Uterus (tissue), 3 donors: ENCODE measurements at regions not wholly inside any gene's neighbourhood (a gene's known extent, or its start where the extent isn't known, plus 50 kb on each side); places are given as distances from the start of the nearest gene placed in this dataset.

Source experiments
- DNase-seq, 2 donors: peaks; one replicate each; pipeline ENCODE4 v3.0.0-alpha.2; 2019 to 2020
- H3K27ac ChIP-seq, 2 donors: fragments of 200-600 bp; sonication (generic); 1 replicate in 1 of 2; 2 replicates in 1 of 2; pipeline ENCODE4 v1.5.1; 2016 to 2018
- H3K27me3 ChIP-seq, 2 donors: fragments of 200-600 bp; sonication (generic); one replicate each; pipeline ENCODE4 v1.5.1; 2018 to 2019; ENCODE audit warnings: control low read depth in 1 of 2
- H3K36me3 ChIP-seq, 2 donors: fragments of 200-600 bp; sonication (generic); one replicate each; pipeline ENCODE4 v1.5.1; 2019; ENCODE audit warnings: control low read depth in 1 of 2
- H3K4me1 ChIP-seq, 2 donors: fragments of 200-600 bp; sonication (generic); one replicate each; pipeline ENCODE4 v1.5.1; 2018 to 2019; ENCODE audit warnings: control low read depth in 1 of 2
- H3K4me3 ChIP-seq, 2 donors: fragments of 200-600 bp; sonication (generic); 1 replicate in 1 of 2; 2 replicates in 1 of 2; pipeline ENCODE4 v1.5.1; 2018 to 2019; ENCODE audit warnings: mild to moderate bottlenecking in 1 of 2
- H3K9me3 ChIP-seq, 2 donors: fragments of 200-600 bp; sonication (generic); one replicate each; pipeline ENCODE4 v1.5.1; 2019; ENCODE audit warnings: control low read depth in 1 of 2
- POLR2A ChIP-seq, 2 donors: fragments of 450-650 bp; IDR thresholded peaks; one replicate each; pipeline ENCODE4 v1.6.1; 2016; ENCODE audit warnings: antibody characterized with exemption in 2 of 2, mild to moderate bottlenecking in 1 of 2, moderate library complexity in 1 of 2
- intact Hi-C: fragments of 100-400 bp; cut with DNase I; formaldehyde crosslinking; loops from one replicate; pipeline ENCODE4 v1.15.1; 2023; ENCODE audit warnings: low total_unique reads
- TF ChIP-seq, protein P1 (sequence below), 4 experiments: fragments of 200-600 bp in 2 of 4; fragments of 450-650 bp in 2 of 4; sonication (generic) in 2 of 4; IDR thresholded peaks; one replicate each; pipeline ENCODE4 v1.5.1; 2016 to 2019; ENCODE audit warnings: antibody characterized with exemption in 4 of 4, mild to moderate bottlenecking in 2 of 4, moderate library complexity in 1 of 4
- donor health status: DM: yes; HTN: yes; CAD: no.

DNA sequence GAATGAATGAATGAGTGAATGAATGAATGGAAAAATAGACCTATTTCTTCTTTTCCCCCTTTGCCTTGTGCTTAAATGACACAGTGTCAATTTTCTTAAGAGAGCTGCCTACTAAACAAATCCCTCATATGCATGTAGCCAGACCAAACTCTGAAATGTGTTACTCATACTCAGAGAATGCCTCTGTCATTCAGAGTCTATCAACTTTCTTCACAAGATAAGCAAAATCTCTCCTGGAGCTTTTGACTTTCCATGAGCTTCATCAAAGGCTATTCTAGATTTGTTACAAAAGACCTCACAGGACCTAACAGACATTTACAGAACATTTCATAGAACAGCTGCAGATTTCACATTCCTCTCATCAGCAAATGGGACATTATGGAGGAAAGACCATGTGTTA, 275.7 kb upstream of the MSX2 start:
- H3K27me3 ChIP-seq = no peaks in the 10 kb centered on the region
- intact Hi-C loops = no loop called here
- no peak overlapping the region for H3K4me3 ChIP-seq
- H3K4me1 ChIP-seq = no peaks in the 10 kb centered on the region
- no peaks in the 10 kb centered on the region for H3K9me3 ChIP-seq
- no peak for TF ChIP-seq POLR2A (IDR thresholded peaks at IDR 0.05)
- TF ChIP-seq, protein P1, sequence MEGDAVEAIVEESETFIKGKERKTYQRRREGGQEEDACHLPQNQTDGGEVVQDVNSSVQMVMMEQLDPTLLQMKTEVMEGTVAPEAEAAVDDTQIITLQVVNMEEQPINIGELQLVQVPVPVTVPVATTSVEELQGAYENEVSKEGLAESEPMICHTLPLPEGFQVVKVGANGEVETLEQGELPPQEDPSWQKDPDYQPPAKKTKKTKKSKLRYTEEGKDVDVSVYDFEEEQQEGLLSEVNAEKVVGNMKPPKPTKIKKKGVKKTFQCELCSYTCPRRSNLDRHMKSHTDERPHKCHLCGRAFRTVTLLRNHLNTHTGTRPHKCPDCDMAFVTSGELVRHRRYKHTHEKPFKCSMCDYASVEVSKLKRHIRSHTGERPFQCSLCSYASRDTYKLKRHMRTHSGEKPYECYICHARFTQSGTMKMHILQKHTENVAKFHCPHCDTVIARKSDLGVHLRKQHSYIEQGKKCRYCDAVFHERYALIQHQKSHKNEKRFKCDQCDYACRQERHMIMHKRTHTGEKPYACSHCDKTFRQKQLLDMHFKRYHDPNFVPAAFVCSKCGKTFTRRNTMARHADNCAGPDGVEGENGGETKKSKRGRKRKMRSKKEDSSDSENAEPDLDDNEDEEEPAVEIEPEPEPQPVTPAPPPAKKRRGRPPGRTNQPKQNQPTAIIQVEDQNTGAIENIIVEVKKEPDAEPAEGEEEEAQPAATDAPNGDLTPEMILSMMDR (IDR thresholded peaks at IDR 0.05) = no peak
- H3K36me3 ChIP-seq = no peaks in the 10 kb centered on the region
- no peak overlapping the region for H3K27ac ChIP-seq
- DNase-seq = no peak

DNA sequence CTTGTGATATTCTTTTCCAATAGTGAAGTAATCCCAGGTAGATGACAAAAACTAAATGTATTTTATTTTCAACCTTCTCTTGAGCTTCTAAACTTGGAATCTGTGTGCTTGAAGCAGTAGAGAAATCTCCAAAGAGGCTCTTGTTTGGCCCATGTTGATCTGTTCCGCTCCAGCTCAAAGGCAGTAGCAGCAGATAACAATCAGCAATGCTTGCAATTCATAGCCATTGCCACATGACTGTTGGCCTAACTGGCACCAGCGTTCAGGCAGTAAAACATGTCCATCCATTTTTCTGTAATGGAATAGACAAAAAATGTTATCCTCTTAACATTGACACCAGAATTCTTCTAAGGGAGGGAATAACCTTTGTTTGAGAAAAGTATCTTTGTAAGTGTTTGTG, 270.7 kb upstream of the MSX2 start:
- Histone ChIP-seq H3K9me3 (no peaks in the 10 kb centered on the region), H3K27ac (no peak overlapping the region), H3K27me3 (no peaks in the 10 kb centered on the region), H3K36me3 (no peaks in the 10 kb centered on the region), H3K4me3 (no peak overlapping the region), H3K4me1 (no peaks in the 10 kb centered on the region)
- no peak for TF ChIP-seq POLR2A (IDR thresholded peaks at IDR 0.05)
- TF ChIP-seq, protein P1 (IDR thresholded peaks at IDR 0.05) = no peak
- intact Hi-C loops = no loop called here
- no peak for DNase-seq

DNA sequence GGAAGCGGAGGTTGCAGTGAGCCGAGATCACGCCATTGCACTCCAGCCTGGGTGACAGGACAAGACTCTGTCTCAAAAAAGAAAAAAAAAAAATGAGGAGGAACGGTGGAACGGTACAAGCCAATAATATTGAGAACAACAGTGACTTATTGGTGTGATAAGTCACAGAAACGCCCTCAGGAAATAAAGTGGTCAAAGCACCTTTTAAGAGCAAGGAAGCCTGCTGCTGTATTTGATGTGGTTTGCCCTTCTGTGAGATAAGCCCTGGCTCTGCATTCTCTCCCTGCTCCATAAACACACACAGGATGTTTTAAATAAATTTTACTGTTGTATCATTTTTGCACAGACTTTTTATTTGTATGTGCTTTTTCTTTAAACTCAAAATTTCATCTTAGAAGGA, 269.9 kb upstream of the MSX2 start:
- Histone ChIP-seq H3K27me3 (no peaks in the 10 kb centered on the region), H3K9me3 (no peaks in the 10 kb centered on the region), H3K36me3 (no peaks in the 10 kb centered on the region), H3K4me3 (no peak overlapping the region), H3K4me1 (no peaks in the 10 kb centered on the region), H3K27ac (no peak overlapping the region)
- intact Hi-C loops = no loop called here
- TF ChIP-seq, protein P1 (IDR thresholded peaks at IDR 0.05) = no peak
- no peak for TF ChIP-seq POLR2A (IDR thresholded peaks at IDR 0.05)
- DNase-seq = no peak

DNA sequence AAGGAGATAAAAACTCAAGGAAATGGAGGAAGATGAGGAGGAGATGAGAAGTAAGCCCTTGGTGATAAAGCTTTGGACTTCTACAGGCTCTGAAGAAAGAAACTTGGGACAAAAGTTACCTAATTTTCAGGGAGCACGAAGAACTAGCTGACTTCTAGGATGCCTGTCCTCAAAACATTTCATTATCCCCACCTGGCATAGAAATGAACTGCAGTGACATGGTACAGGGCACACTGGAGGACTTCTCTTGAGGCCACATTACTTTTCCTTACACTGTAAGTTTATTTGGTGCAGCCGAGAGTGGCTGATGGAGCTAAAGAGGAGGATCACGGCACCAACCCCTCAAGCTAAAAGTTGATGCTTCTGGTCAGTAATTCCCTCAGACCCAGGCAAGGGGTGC, 269.5 kb upstream of the MSX2 start:
- H3K4me1 ChIP-seq = no peaks in the 10 kb centered on the region
- intact Hi-C loops = no loop called here
- H3K4me3 ChIP-seq = no peak overlapping the region

DNA sequence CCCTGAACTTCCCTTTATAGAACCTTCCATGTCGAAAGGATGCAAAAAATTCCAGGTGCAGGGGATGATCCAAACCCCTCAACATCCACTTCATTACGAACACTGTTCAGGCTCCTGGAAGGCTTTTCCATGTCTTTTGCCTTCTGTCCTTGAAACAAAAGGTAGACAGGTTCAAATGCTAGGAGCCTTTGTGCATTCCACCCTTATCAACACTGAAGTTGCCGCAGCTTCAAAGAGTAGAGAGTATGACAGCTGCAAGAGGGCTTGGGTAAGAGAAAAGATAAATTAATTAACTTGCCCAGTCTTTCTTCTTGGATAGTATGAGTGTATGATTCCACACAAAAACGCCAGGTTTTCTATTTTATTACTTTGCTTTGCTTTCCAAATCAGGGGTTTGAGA, 269.1 kb upstream of the MSX2 start:
- no peak overlapping the region for H3K27ac ChIP-seq
- no peak for TF ChIP-seq POLR2A (IDR thresholded peaks at IDR 0.05)
- H3K36me3 ChIP-seq = no peaks in the 10 kb centered on the region
- no peak overlapping the region for H3K4me3 ChIP-seq
- no peak for DNase-seq
- no peaks in the 10 kb centered on the region for H3K9me3 ChIP-seq
- H3K27me3 ChIP-seq = no peaks in the 10 kb centered on the region
- H3K4me1 ChIP-seq = no peaks in the 10 kb centered on the region
- intact Hi-C loops = no loop called here

More for the DNA sequence above, 269.5 kb upstream of the MSX2 start:
- Histone ChIP-seq H3K36me3 (no peaks in the 10 kb centered on the region), H3K27me3 (no peaks in the 10 kb centered on the region), H3K27ac (no peak overlapping the region), H3K9me3 (no peaks in the 10 kb centered on the region)
- no peak for DNase-seq
- TF ChIP-seq POLR2A (IDR thresholded peaks at IDR 0.05) = no peak
- TF ChIP-seq, protein P1 (IDR thresholded peaks at IDR 0.05) = no peak

DNA sequence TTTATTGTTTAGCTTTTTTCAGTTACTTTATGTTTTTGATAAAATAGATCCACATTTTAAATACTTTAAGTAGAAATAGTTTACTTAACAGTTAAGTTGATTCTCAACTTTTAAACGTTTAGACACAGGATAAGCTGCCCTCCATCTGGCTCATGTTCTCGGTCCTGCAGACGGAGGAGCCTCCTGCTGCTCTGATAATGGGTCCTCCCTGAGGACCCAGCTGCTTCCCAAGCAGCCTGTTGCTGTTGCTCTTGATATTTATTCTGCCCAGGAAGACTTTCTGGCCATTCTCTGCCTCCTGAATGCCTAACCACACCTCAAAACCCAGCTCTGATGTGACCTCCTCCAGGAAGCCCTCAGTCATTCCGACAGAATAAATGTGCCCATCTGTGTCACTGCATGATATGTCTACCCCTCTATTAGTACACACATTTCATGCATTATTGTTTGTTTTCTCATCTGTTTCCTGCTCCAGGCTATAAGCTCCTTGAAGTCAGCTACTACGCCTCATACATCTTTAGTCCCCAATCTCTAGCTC, 267.2 kb upstream of the MSX2 start:
- no peak overlapping the region for H3K4me3 ChIP-seq
- TF ChIP-seq, protein P1 (IDR thresholded peaks at IDR 0.05) = no peak
- no peak for TF ChIP-seq POLR2A (IDR thresholded peaks at IDR 0.05)
- H3K36me3 ChIP-seq = no peaks in the 10 kb centered on the region

More for the DNA sequence above, 267.2 kb upstream of the MSX2 start:
- Histone ChIP-seq H3K27me3 (no peaks in the 10 kb centered on the region), H3K27ac (no peak overlapping the region), H3K9me3 (no peaks in the 10 kb centered on the region), H3K4me1 (no peaks in the 10 kb centered on the region)
- DNase-seq = no peak
- intact Hi-C loops = no loop called here
